ENCODE measurements at regions not wholly inside any gene's neighbourhood (a gene's known extent, or its start where the extent isn't known, plus 50 kb on each side); places are given as distances from the start of the nearest gene placed in this dataset.

GRCh38 chr3:182115328-182116015 is 403.7 kb downstream of the SOX2 start:
- no peaks in the 10 kb centered on the region for H4K20me1 ChIP-seq (ENCODE audit: insufficient read depth)
- H3K9me2 ChIP-seq: no peaks in the 10 kb centered on the region
- 25% methylated on average over 1 of the region's 1 CpG for WGBS (ENCODE audit: low lambda C conversion rate)
- H3K9ac ChIP-seq: no peak overlapping the region
- no peaks in the 10 kb centered on the region for H3K79me2 ChIP-seq (ENCODE audit: insufficient read depth)
- no peak overlapping the region for H3K4me2 ChIP-seq
- TF ChIP-seq CHD2 (IDR thresholded peaks at IDR 0.05; ENCODE audit: low read length, partially characterized antibody) (no peak), TEAD4 (IDR thresholded peaks at IDR 0.05; ENCODE audit: borderline replicate concordance, insufficient read depth) (no peak), JUND (IDR thresholded peaks at IDR 0.05) (no peak), NFIC (IDR thresholded peaks at IDR 0.05; ENCODE audit: borderline replicate concordance) (no peak), SMC3 (IDR thresholded peaks at IDR 0.05; ENCODE audit: low read depth, low read length) (no peak), ELF1 (IDR thresholded peaks at IDR 0.05) (no peak), NRF1 (IDR thresholded peaks at IDR 0.05; ENCODE audit: low read depth, low read length) (no peak), POLR2AphosphoS5 (IDR thresholded peaks at IDR 0.05; ENCODE audit: low read depth, low read length) (no peak), MAX (IDR thresholded peaks at IDR 0.05; ENCODE audit: low read depth) (no peak), RFX5 (IDR thresholded peaks at IDR 0.05; ENCODE audit: low read length) (no peak), EP300 (IDR thresholded peaks at IDR 0.05; ENCODE audit: borderline replicate concordance in 1 of 2, low read depth in 1 of 2, low read length in 1 of 2) (no peak), RAD21 (IDR thresholded peaks at IDR 0.05; ENCODE audit: low read length) (no peak), EZH2phosphoT487 (IDR thresholded peaks at IDR 0.05; ENCODE audit: borderline replicate concordance, low read depth) (no peak), FOSL2 (IDR thresholded peaks at IDR 0.05; ENCODE audit: borderline replicate concordance, low read depth) (no peak), FOXJ3 (CRISPR knock-in tag; IDR thresholded peaks at IDR 0.05) (no peak), GATA2 (CRISPR knock-in tag; IDR thresholded peaks at IDR 0.05) (no peak), REST (IDR thresholded peaks at IDR 0.05; ENCODE audit: low read depth, low read length) (no peak), RXRA (IDR thresholded peaks at IDR 0.05; ENCODE audit: borderline replicate concordance, low read depth) (no peak), TAF1 (IDR thresholded peaks at IDR 0.05; ENCODE audit: borderline replicate concordance, low read depth, low read length) (no peak)
- TF ChIP-seq, protein P1, sequence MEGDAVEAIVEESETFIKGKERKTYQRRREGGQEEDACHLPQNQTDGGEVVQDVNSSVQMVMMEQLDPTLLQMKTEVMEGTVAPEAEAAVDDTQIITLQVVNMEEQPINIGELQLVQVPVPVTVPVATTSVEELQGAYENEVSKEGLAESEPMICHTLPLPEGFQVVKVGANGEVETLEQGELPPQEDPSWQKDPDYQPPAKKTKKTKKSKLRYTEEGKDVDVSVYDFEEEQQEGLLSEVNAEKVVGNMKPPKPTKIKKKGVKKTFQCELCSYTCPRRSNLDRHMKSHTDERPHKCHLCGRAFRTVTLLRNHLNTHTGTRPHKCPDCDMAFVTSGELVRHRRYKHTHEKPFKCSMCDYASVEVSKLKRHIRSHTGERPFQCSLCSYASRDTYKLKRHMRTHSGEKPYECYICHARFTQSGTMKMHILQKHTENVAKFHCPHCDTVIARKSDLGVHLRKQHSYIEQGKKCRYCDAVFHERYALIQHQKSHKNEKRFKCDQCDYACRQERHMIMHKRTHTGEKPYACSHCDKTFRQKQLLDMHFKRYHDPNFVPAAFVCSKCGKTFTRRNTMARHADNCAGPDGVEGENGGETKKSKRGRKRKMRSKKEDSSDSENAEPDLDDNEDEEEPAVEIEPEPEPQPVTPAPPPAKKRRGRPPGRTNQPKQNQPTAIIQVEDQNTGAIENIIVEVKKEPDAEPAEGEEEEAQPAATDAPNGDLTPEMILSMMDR (IDR thresholded peaks at IDR 0.05): no peak
- H3K9me3 ChIP-seq: no peaks in the 10 kb centered on the region
- ChIA-PET CTCF (no interaction called here), POLR2A (no interaction called here)
- no peak overlapping the region for H3K4me3 ChIP-seq (ENCODE audit: low read depth in 2 of 2, low read length in 1 of 2)
- H3K36me3 ChIP-seq (replicated peaks in 1 of 2; ENCODE audit: control insufficient read depth in 1 of 2, insufficient read depth in 2 of 2, low read length in 1 of 2): no peaks in the 10 kb centered on the region
- H3F3A ChIP-seq (replicated peaks; ENCODE audit: insufficient read depth): no peaks in the 10 kb centered on the region
- H3K27me3 ChIP-seq (ENCODE audit: insufficient read depth): no peaks in the 10 kb centered on the region
- peaks cover 0 to 5% of the 10 kb centered on the region in 2 experiments; a peak in 1 of 4 replicates for H3K4me1 ChIP-seq (ENCODE audit: control insufficient read depth in 1 of 2, insufficient read depth in 2 of 2, low read depth in 1 of 2, low read length in 1 of 2)
- no peak overlapping the region for H2AFZ ChIP-seq (ENCODE audit: low read depth)
- DNase-seq: no peak
- no peak overlapping the region for H3K27ac ChIP-seq (ENCODE audit: low read depth in 2 of 2, low read length in 1 of 2)

All from SK-N-SH (cell line).